ENCODE measurements at regions not wholly inside any gene's neighbourhood (a gene's known extent, or its start where the extent isn't known, plus 50 kb on each side); places are given as distances from the start of the nearest gene placed in this dataset.

DNA sequence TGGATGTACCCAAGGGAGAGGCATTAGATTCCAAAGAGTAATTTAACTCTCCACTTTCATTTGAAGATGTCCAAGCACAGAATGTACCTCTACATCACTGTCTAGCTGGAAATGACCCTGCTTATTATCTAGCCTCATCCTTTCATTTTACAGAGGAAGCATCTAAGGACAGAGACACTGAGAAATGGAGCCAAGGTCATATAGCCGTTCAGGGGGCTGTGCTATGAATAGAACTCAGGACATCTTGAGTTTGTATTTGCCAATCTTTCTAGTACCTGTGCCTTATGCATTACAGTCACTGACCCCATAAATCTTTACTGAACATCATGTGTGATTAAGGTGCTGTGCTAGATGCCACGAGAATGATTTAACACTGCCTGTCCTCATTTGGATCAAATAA lies 138.2 kb upstream of the SPTLC3 start:
- no peaks in the 10 kb centered on the region for H3K27me3 ChIP-seq (ENCODE audit: insufficient read depth, low read length)
- no peak overlapping the region for H2BK5ac ChIP-seq (ENCODE audit: insufficient read length, low read length)
- no peak overlapping the region for H3K14ac ChIP-seq (ENCODE audit: insufficient read depth, low read length)
- H3K79me1 ChIP-seq (ENCODE audit: insufficient read depth, low read depth, low read length, poor library complexity, severe bottlenecking): no peaks in the 10 kb centered on the region
- no peak overlapping the region for H3K56ac ChIP-seq (ENCODE audit: insufficient read length, low read depth, low read length)
- H2BK120ac ChIP-seq (ENCODE audit: low read depth, low read length, poor library complexity, severe bottlenecking): no peak overlapping the region
- no peak overlapping the region for H2BK15ac ChIP-seq (ENCODE audit: low read depth, low read length)
- no peak for TF ChIP-seq CTCF (conservative IDR thresholded peaks at IDR 0.05)
- Mint-ChIP-seq H3K27me3 (ENCODE audit: low read depth) (no peaks in the 10 kb centered on the region), H3K4me3 (no peak overlapping the region), H3K27ac (no peak overlapping the region), H3K9me3 (no peaks in the 10 kb centered on the region), H3K4me1 (peaks cover 3 to 7% of the 10 kb centered on the region in 2 experiments; a peak in 3 of 4 replicates), H3K36me3 (ENCODE audit: insufficient read depth in 1 of 3, low read depth in 3 of 3) (no peaks in the 10 kb centered on the region)
- H3K4me2 ChIP-seq (ENCODE audit: insufficient read depth, insufficient read length, low read length): no peak overlapping the region
- no peaks in the 10 kb centered on the region for H3K79me2 ChIP-seq (ENCODE audit: insufficient read depth, low read length)
- no peak overlapping the region for H3K4ac ChIP-seq (ENCODE audit: low read depth, low read length)
- H3K18ac ChIP-seq (ENCODE audit: insufficient read length, low read depth, low read length): no peak overlapping the region
- no peak overlapping the region for H3K27ac ChIP-seq (ENCODE audit: insufficient read length, low read depth, low read length)
- no peak overlapping the region for H4K5ac ChIP-seq (ENCODE audit: insufficient read length, low read depth, low read length)
- H3K23me2 ChIP-seq (ENCODE audit: insufficient read length, low read depth, low read length, poor library complexity, severe bottlenecking): no peaks in the 10 kb centered on the region
- no peaks in the 10 kb centered on the region for H3K4me1 ChIP-seq (ENCODE audit: insufficient read depth, low read length)
- H2AFZ ChIP-seq (ENCODE audit: low read length): no peak overlapping the region
- H4K91ac ChIP-seq (ENCODE audit: insufficient read length, low read depth, low read length): no peak overlapping the region
- no peak overlapping the region for H2BK12ac ChIP-seq (ENCODE audit: insufficient read length, low read depth, low read length)
- no peaks in the 10 kb centered on the region for H3K9me3 ChIP-seq (ENCODE audit: control insufficient read depth, low read depth, low read length)
- no peak overlapping the region for H4K8ac ChIP-seq (replicated peaks; ENCODE audit: insufficient read length, low read depth, low read length)
- no peak for DNase-seq
- no peak overlapping the region for H3K23ac ChIP-seq (ENCODE audit: insufficient read length, low read depth, low read length)
- WGBS (ENCODE audit: extremely low coverage, insufficient read length, low lambda C conversion rate): no CpG with 5 or more reads among the region's 2 CpGs
- no peak overlapping the region for H3K9ac ChIP-seq (ENCODE audit: extremely low read depth, insufficient read length, low read length)
- H3T11ph ChIP-seq (ENCODE audit: low read length): no peak overlapping the region
- no peak overlapping the region for H2AK5ac ChIP-seq (ENCODE audit: insufficient read length, low read length)
- H2BK20ac ChIP-seq (ENCODE audit: low read depth, low read length, poor library complexity, severe bottlenecking): no peak overlapping the region
- no peaks in the 10 kb centered on the region for H4K20me1 ChIP-seq (ENCODE audit: control insufficient read depth, insufficient read depth, insufficient read length)
